ENCODE measurements at regions not wholly inside any gene's neighbourhood (a gene's known extent, or its start where the extent isn't known, plus 50 kb on each side); places are given as distances from the start of the nearest gene placed in this dataset.
"Not testable (repeated sequence)": the region's sequence is repeated elsewhere in the genome, so short reads cannot be mapped to it uniquely, and the experiment has no call there.

DNA sequence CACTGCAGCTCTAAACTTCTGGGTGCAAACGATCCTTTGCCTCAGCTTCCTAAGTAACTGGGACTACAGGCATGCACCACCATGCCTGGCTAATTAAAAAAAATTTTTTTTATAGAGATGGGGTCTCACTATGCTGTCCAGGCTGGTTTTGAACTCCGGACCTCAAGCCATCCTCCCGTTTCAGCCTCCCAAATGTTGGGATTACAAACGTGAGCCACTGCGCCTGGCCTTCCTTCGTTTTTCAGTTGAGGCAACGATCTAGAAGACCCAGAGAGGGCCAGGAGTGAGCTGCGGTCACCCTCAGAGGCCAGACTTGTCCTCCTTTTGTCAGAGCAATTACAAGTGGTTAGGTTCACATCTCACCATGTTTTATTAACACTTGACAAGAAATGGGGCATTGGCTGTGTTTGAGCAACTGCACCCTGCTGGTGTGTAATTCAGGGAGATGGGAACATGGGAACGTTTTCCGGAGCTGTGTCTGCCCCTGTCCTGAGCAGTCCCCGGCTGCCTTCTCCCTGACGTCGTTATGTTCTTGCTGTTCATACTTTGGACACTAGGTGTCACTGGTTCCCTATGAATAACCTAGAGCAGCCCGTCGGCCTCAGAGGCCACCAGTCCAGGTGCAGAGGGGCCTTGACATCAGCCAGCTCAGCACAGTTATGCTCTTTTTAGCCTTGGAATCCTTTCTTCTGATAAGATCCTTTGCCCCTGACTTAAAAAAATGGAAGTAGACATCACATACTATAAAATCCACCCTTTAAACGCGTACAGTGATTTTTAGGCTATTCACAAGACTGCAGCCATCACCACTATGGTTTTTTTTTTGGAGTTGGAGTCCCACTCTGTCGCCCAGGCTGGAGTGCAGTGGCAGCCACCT lies 375.0 kb downstream of the TYW1 start:
- H3K9me3 Mint-ChIP-seq: peaks cover 5% of the 10 kb centered on the region
- H3K36me3 Mint-ChIP-seq (ENCODE audit: insufficient read depth): no peaks in the 10 kb centered on the region
- H3K27ac Mint-ChIP-seq (ENCODE audit: low read depth): no peak overlapping the region
- H3K27me3 Mint-ChIP-seq: peaks cover 40% of the 10 kb centered on the region
- DNase-seq (ENCODE audit: low spot score in 2 of 2) (peak; percentile 26 to 38), ATAC-seq (replicated peaks; ENCODE audit: extremely low read depth, poor library complexity, severe bottlenecking) (peak; percentile 71)
- peaks cover 5% of the 10 kb centered on the region for H3K4me1 Mint-ChIP-seq
- no peak overlapping the region for H3K4me3 Mint-ChIP-seq

DNA sequence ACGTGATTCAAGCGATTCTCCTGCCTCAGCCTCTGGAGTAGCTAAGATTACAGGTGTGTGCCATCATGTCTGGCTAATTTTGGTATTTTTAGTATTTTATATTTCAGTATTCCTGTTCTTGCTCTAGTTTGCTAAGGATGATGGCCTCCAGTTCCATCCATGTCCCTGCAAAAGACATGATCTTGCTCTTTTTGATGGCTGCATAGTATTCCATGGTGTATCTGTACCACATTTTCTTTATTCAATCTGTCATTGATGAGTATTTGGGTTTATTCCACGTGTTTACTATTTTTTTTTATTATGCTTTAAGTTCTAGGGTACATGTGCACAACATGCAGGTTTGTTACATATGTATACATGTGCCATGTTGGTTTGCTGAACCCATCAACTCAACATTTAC lies 376.8 kb downstream of the TYW1 start:
- not testable (repeated sequence) for ATAC-seq (replicated peaks; ENCODE audit: extremely low read depth, poor library complexity, severe bottlenecking); H3K36me3 Mint-ChIP-seq (ENCODE audit: insufficient read depth); H3K4me3 Mint-ChIP-seq; H3K27ac Mint-ChIP-seq (ENCODE audit: low read depth); H3K4me1 Mint-ChIP-seq; H3K9me3 Mint-ChIP-seq; DNase-seq (ENCODE audit: low spot score in 2 of 2)
- peaks cover 41% of the 10 kb centered on the region for H3K27me3 Mint-ChIP-seq

DNA sequence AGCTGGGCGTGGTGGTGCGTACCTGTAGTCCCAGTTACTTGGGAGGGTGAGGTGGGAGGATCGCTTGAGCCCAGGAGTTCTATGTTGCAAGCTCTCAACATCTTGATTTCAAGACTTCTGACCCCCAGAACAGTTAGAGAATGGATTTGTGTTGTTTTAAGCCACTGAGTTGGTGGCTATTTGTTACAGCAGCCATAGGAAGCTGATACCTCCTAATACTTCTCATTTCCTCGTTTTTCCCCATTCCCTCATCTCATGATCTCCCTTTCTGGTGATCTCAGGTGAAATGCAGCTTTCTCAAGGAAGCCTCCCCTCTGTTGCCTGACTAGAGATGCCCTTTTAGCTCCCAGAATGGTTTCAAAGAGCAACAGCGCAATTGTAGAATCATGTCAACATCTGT lies 378.8 kb downstream of the TYW1 start:
- Mint-ChIP-seq H3K4me1 (peaks cover 5% of the 10 kb centered on the region), H3K36me3 (ENCODE audit: insufficient read depth) (no peaks in the 10 kb centered on the region), H3K9me3 (no peaks in the 10 kb centered on the region), H3K27ac (ENCODE audit: low read depth) (no peak overlapping the region), H3K27me3 (peaks cover 34% of the 10 kb centered on the region), H3K4me3 (no peak overlapping the region)
- DNase-seq (ENCODE audit: low spot score in 2 of 2) (no peak), ATAC-seq (replicated peaks; ENCODE audit: extremely low read depth, poor library complexity, severe bottlenecking) (no peak)

DNA sequence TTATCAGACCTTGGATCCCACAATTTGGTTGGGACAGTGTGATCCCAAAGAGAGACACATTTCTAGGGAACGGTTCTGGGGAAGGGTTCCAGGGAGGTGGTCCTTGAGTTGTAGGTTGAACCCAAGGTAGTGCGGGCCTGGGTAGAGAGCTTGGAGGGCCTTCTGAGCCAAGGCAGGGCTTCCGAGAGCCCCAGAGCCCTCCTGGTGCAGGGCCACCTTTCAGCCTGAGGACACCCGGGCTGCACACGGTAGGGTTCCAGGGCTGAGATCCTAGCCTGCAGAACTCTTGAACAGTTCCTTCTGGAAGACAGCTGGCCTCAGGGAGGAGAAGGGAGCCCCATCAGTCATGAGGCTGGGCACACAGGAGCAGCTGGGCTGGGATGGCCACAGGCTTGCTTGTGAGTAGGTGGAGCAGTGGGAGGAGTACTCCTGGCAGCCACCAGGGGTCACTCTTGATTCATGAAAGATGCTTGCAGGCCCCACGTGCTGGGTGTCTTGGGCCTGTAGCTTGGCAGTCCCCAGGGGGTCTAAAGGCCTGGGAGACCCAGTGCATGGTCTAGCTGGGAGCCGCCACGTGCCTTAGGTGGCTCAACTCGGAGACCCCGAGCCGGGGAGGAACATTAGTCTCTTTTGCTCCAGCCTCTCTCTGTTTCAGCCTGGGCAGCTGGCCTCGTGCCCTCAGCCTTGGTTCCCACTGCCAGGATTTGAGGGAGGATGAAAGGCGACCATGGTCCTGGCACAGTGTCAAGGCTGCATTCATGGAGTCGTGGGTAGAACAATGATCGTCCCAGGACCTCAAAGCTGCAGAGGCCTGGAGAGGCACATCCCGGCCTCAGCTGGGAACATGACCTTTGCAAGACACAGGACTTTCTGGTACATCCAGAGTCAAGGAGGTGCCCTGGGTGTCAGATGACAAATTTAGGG lies 381.6 kb downstream of the TYW1 start:
- no peaks in the 10 kb centered on the region for H3K9me3 Mint-ChIP-seq
- peaks cover 17% of the 10 kb centered on the region for H3K27me3 Mint-ChIP-seq
- H3K4me1 Mint-ChIP-seq: no peaks in the 10 kb centered on the region
- DNase-seq (ENCODE audit: low spot score in 2 of 2): peak; percentile 27 to 34
- H3K36me3 Mint-ChIP-seq (ENCODE audit: insufficient read depth): no peaks in the 10 kb centered on the region
- H3K4me3 Mint-ChIP-seq: no peak overlapping the region
- H3K27ac Mint-ChIP-seq (ENCODE audit: low read depth): no peak overlapping the region
- peak; percentile 46 for ATAC-seq (replicated peaks; ENCODE audit: extremely low read depth, poor library complexity, severe bottlenecking)

DNA sequence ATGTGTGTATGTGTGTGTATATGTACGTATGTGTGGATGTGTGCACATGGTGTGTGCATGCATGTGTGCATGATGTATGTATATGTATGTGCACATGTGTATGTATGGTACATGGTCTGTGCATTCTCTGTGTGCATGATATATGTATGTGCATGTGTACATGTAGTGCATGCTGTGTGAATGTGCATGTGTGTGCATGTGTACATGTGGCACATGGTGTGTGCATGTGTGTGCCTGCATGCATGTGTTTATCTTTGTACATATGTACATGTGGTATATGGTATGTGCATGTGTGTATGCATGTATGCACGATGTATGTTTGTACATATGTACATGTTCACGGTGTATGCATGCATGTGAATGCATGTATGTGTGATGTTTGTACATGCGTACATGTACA lies 383.7 kb downstream of the TYW1 start:
- Mint-ChIP-seq H3K4me3 (no peak overlapping the region), H3K27me3 (peaks cover 12% of the 10 kb centered on the region), H3K27ac (ENCODE audit: low read depth) (no peak overlapping the region), H3K4me1 (no peaks in the 10 kb centered on the region), H3K9me3 (no peaks in the 10 kb centered on the region), H3K36me3 (ENCODE audit: insufficient read depth) (no peaks in the 10 kb centered on the region)
- DNase-seq (ENCODE audit: low spot score in 2 of 2) (no peak), ATAC-seq (replicated peaks; ENCODE audit: extremely low read depth, poor library complexity, severe bottlenecking) (no peak)

DNA sequence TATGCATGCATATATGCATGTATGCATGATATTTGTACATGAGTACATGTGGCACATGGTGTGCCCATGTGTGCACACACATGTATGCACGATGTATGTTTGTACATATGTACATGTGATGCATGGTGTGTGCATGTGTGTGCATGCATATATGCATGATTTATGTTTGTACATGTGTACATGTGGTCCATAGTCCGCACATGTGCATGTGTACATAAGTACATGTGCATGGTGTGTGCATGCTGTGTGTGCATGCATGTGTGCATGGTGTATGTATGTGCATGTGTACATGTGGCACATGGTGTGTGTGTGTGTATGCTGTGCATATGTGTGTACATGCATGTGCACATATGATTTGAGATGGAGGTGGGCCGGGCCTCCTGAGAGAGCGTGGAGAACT lies 384.2 kb downstream of the TYW1 start:
- Mint-ChIP-seq H3K4me1 (no peaks in the 10 kb centered on the region), H3K4me3 (no peak overlapping the region), H3K36me3 (ENCODE audit: insufficient read depth) (no peaks in the 10 kb centered on the region), H3K27ac (ENCODE audit: low read depth) (no peak overlapping the region), H3K9me3 (no peaks in the 10 kb centered on the region), H3K27me3 (peaks cover 9% of the 10 kb centered on the region)
- ATAC-seq (replicated peaks; ENCODE audit: extremely low read depth, poor library complexity, severe bottlenecking): no peak
- no peak for DNase-seq (ENCODE audit: low spot score in 2 of 2)

DNA sequence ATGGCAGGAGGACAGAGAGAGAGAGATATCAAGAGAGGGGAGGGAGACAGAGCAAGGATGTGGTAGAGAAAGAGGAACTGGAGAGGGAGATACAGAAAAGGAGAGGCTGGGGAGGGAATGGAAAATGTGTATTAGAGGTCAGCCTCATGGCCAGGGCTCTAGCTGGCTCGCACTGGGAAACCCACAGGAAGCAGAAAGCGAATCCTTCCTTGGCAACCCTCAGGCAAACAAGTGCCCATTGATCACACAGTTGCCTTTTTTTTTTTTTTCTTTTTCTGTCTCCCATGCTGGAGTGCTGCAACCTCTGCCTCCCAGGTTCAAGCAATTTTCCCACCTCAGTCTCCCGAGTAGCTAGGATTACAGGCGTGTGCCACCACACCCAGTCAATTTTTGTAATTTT lies 391.2 kb downstream of the TYW1 start:
- H3K36me3 Mint-ChIP-seq (ENCODE audit: insufficient read depth): no peaks in the 10 kb centered on the region
- H3K27ac Mint-ChIP-seq (ENCODE audit: low read depth): no peak overlapping the region

DNA sequence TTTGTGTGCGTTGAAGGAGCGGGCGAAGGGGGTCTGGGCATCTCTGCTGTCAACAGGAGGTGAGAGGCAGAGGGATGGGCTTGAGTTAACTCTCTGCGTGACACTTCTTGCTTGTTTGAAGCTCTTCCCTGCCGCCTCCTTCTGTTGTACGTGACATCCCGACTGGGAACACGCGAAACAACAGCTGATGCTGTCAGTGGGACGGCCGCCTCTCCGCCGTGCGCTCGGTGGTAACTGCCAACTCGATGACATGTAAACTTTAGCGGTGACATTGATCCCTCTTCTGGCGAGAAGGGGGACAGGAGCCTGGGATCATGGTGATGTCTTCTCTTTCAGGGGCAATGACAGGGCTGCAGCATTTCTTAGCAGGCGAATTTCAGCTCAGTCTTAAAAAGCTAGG lies 394.5 kb downstream of the TYW1 start:
- Mint-ChIP-seq H3K4me3 (no peak overlapping the region), H3K36me3 (ENCODE audit: insufficient read depth) (no peaks in the 10 kb centered on the region), H3K4me1 (no peaks in the 10 kb centered on the region), H3K9me3 (no peaks in the 10 kb centered on the region), H3K27ac (ENCODE audit: low read depth) (no peak overlapping the region), H3K27me3 (peaks cover 16% of the 10 kb centered on the region)
- DNase-seq (ENCODE audit: low spot score in 2 of 2) (no peak), ATAC-seq (replicated peaks; ENCODE audit: extremely low read depth, poor library complexity, severe bottlenecking) (no peak)

More for the DNA sequence above, 391.2 kb downstream of the TYW1 start:
- H3K27me3 Mint-ChIP-seq: peaks cover 16% of the 10 kb centered on the region
- no peaks in the 10 kb centered on the region for H3K4me1 Mint-ChIP-seq
- no peaks in the 10 kb centered on the region for H3K9me3 Mint-ChIP-seq
- no peak for DNase-seq (ENCODE audit: low spot score in 2 of 2)
- H3K4me3 Mint-ChIP-seq: no peak overlapping the region
- no peak for ATAC-seq (replicated peaks; ENCODE audit: extremely low read depth, poor library complexity, severe bottlenecking)

DNA sequence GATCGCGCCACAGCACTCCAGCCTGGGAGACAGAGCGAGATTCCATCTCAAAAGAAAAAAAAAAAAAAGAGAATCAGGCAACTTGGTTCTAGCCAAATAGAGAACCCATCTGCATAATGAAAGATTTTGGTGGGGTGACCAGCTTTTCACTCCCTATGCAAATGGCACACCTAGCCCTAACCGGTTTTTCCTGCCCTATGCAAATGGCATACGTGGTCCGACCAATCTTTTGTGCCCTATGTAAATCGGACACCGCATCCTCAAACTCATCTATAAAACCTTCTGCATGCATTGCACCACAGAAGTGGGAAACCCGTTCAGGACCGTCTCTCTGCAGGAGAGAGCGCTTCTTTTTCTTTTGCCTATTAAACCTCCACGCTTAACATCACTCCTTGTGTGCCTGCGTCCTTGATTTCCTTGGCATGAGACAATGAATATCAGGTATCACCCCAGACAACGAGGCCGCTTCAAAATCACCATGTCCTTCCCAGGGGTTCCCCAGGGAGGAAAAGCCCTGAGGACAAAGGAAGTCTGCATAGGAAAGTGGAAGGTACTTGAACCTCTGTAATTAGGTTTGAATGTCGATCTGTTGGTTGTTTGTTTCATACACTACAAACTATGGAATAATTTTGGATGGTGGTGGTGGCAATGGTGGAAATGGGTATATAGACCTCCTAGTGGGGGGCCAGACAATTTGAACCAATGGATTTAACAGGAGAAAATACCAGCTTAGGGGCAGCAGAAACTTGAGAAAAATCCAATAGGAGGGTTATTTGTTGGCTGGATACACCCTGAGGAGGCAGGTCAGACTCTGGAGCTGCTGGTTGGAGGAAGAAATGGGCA lies 396.2 kb downstream of the TYW1 start:
- Mint-ChIP-seq H3K27me3 (peaks cover 16% of the 10 kb centered on the region), H3K36me3 (ENCODE audit: insufficient read depth) (no peaks in the 10 kb centered on the region), H3K4me3 (no peak overlapping the region), H3K9me3 (no peaks in the 10 kb centered on the region), H3K4me1 (no peaks in the 10 kb centered on the region), H3K27ac (ENCODE audit: low read depth) (no peak overlapping the region)
- ATAC-seq (replicated peaks; ENCODE audit: extremely low read depth, poor library complexity, severe bottlenecking) (no peak), DNase-seq (ENCODE audit: low spot score in 2 of 2) (no peak)

DNA sequence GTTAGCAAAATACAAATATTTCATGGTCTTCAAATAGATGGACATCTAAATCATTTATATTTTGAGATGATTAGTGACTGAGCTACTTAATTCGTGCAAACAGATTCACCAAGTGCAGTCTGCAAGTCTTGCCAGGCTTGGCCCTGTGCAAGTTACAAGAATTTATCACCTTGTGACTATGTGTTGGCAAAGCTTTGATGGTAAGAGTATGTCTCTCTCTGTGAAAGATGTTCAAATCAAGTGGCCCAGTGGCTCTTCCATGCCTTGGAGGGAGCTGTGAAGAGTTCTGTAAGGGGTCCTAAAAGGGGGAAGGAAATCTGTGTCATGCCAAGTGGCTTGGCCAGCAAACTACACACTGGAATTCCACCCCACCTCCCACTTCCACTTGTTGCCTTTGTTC lies 397.3 kb downstream of the TYW1 start:
- Mint-ChIP-seq H3K9me3 (no peaks in the 10 kb centered on the region), H3K27me3 (peaks cover 7% of the 10 kb centered on the region)

DNA sequence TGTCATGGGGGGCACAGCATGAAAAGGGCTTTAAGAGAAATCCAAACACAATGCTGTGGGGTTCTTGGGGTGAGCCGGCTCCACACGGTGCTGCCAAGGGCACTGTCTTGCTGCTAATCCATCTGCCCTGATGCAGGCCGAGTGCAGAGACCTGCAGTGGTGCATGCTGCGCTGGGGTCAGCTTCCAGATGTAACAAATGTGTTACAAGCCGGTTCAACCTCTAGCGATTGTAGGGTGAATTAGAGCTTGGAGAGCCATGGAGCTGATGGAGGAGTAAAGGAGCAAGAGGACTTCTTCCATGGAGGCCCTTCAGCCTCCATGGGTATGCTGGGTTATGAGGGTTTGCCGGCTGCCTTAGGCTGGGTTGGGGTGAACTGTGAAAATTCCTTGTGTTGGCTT lies 402.3 kb downstream of the TYW1 start:
- Mint-ChIP-seq H3K27ac (ENCODE audit: low read depth) (no peak overlapping the region), H3K4me1 (no peaks in the 10 kb centered on the region), H3K4me3 (no peak overlapping the region), H3K36me3 (ENCODE audit: insufficient read depth) (peaks cover 2% of the 10 kb centered on the region), H3K27me3 (peaks cover 30% of the 10 kb centered on the region), H3K9me3 (peaks cover 5% of the 10 kb centered on the region)
- no peak for DNase-seq (ENCODE audit: low spot score in 2 of 2)
- no peak for ATAC-seq (replicated peaks; ENCODE audit: extremely low read depth, poor library complexity, severe bottlenecking)

More for the DNA sequence above, 397.3 kb downstream of the TYW1 start:
- H3K4me1 Mint-ChIP-seq: no peaks in the 10 kb centered on the region
- H3K4me3 Mint-ChIP-seq: no peak overlapping the region
- ATAC-seq (replicated peaks; ENCODE audit: extremely low read depth, poor library complexity, severe bottlenecking) (no peak), DNase-seq (ENCODE audit: low spot score in 2 of 2) (no peak)
- H3K36me3 Mint-ChIP-seq (ENCODE audit: insufficient read depth): peaks cover under 1% of the 10 kb centered on the region
- H3K27ac Mint-ChIP-seq (ENCODE audit: low read depth): no peak overlapping the region

DNA sequence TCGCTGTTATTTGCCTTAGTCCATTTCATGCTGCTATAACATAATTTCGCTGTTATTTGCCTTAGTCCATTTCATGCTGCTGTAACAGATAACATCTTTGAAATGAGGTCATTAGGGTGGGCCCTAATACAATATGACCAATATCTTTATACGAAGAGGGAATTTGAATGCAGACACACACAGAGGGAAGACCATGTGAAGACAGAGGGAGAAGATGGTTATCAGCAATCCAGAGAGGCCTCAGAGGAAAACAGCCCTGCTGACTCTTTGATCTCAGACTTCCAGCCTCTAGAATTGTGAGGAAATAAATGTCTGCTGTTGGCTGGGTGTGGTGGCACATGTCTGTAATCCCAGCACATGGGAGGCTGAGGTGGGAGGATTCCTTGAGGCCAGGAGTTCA lies 404.9 kb downstream of the TYW1 start:
- DNase-seq (ENCODE audit: low spot score in 2 of 2) (no peak), ATAC-seq (replicated peaks; ENCODE audit: extremely low read depth, poor library complexity, severe bottlenecking) (no peak)
- H3K36me3 Mint-ChIP-seq (ENCODE audit: insufficient read depth): peaks cover 2% of the 10 kb centered on the region
- no peaks in the 10 kb centered on the region for H3K4me1 Mint-ChIP-seq
- H3K27me3 Mint-ChIP-seq: peaks cover 30% of the 10 kb centered on the region
- H3K27ac Mint-ChIP-seq (ENCODE audit: low read depth): no peak overlapping the region
- peaks cover 5% of the 10 kb centered on the region for H3K9me3 Mint-ChIP-seq
- H3K4me3 Mint-ChIP-seq: no peak overlapping the region

All from central memory CD8-positive, alpha-beta T cell (primary cell).